Right cardiac atrium (tissue), 5 donors: ENCODE measurements at regions not wholly inside any gene's neighbourhood (a gene's known extent, or its start where the extent isn't known, plus 50 kb on each side); places are given as distances from the start of the nearest gene placed in this dataset.
"Not testable (repeated sequence)": the region's sequence is repeated elsewhere in the genome, so short reads cannot be mapped to it uniquely, and the experiment has no call there.

Source experiments
- ATAC-seq, 2 donors: fragments of 200-7000 bp; cut with Tn5 transposase; one replicate each; pipeline versions ENCODE4 v1.8.0 to v1.9.1; 2020; ENCODE audit warnings: moderate library complexity in 2 of 2, mild to moderate bottlenecking in 1 of 2
- DNase-seq, 3 donors: peaks; one replicate each; pipeline ENCODE4 v3.0.0-alpha.2; 2020
- H3K27ac ChIP-seq: one replicate; pipeline ENCODE4 v1.5.1; 2013; ENCODE audit warnings: mild to moderate bottlenecking, low read length, control low read depth, moderate library complexity
- H3K27me3 ChIP-seq: one replicate; pipeline ENCODE4 v1.6.1; 2013; ENCODE audit not compliant: control insufficient read depth, insufficient read depth
- H3K4me1 ChIP-seq: one replicate; pipeline ENCODE4 v1.6.1; 2013; ENCODE audit warnings: low read length; ENCODE audit not compliant: control insufficient read depth, insufficient read depth
- H3K4me3 ChIP-seq: one replicate; pipeline ENCODE4 v1.5.1; 2013; ENCODE audit warnings: low read length, control low read depth
- H3K9me3 ChIP-seq: one replicate; pipeline ENCODE4 v1.6.1; 2013; ENCODE audit warnings: low read length; ENCODE audit not compliant: control insufficient read depth
- WGBS: extraction: QIAGEN DNeasy Blood & Tissue Kit; methylation state at CpG from one replicate; pipeline ENCODE4 v1.1.7; 2013; 5-methylcytosine and 5-hydroxymethylcytosine counted together
- intact Hi-C, 4 donors: fragments of 100-400 bp; cut with DNase I; formaldehyde crosslinking; loops; one replicate each; pipeline versions ENCODE4 v1.11.0 to v1.14.0; 2022 to 2023
- donor health status: healthy with polysubstance abuse.
- donor health status: DM: no; HTN: yes; CAD: no.
- donor health status: DM: no; HTN: no; CAD: no.
- donor health status: DM: no; HTN: yes; CAD: no; lungs with severe emphysema.
- donor health status: DM: yes; HTN: yes; CAD: no.

GRCh38 chr12:105503619-105504018 is 173.1 kb downstream of the C12orf75 start:
- intact Hi-C loops, result no loop called here
- no peaks in the 10 kb centered on the region for H3K4me1 ChIP-seq
- no peak overlapping the region for H3K4me3 ChIP-seq
- no peaks in the 10 kb centered on the region for H3K9me3 ChIP-seq
- H3K27ac ChIP-seq, result no peak overlapping the region
- ATAC-seq, result no peak
- no peak for DNase-seq
- H3K27me3 ChIP-seq, result no peaks in the 10 kb centered on the region
- WGBS, result 92% methylated on average over 1 of the region's 1 CpG

GRCh38 chr12:105504286-105504685 is 173.8 kb downstream of the C12orf75 start:
- Histone ChIP-seq H3K27me3 (no peaks in the 10 kb centered on the region), H3K27ac (no peak overlapping the region), H3K4me3 (no peak overlapping the region), H3K9me3 (no peaks in the 10 kb centered on the region), H3K4me1 (no peaks in the 10 kb centered on the region)
- ATAC-seq, result no peak
- WGBS, result 95% methylated on average over 7 of the region's 7 CpGs
- intact Hi-C loops, result no loop called here
- no peak for DNase-seq

- H3K27me3 ChIP-seq, result no peaks in the 10 kb centered on the region
- DNase-seq, result no peak
- ATAC-seq, result no peak
- 81% methylated on average over 1 of the region's 1 CpG for WGBS
- no peaks in the 10 kb centered on the region for H3K9me3 ChIP-seq
- intact Hi-C loops, result no loop called here
- no peak overlapping the region for H3K27ac ChIP-seq
- no peak overlapping the region for H3K4me3 ChIP-seq
- no peaks in the 10 kb centered on the region for H3K4me1 ChIP-seq
Measured at GRCh38 chr12:105506678-105507310, 176.3 kb downstream of the C12orf75 start.

GRCh38 chr12:105507311-105508038 is 177.0 kb downstream of the C12orf75 start:
- ATAC-seq, result no peak
- Histone ChIP-seq H3K4me3 (no peak overlapping the region), H3K27me3 (no peaks in the 10 kb centered on the region), H3K9me3 (no peaks in the 10 kb centered on the region), H3K4me1 (no peaks in the 10 kb centered on the region), H3K27ac (no peak overlapping the region)
- intact Hi-C loops, result no loop called here
- WGBS, result 71% methylated on average over 10 of the region's 10 CpGs
- no peak for DNase-seq

- Histone ChIP-seq H3K9me3 (no peaks in the 10 kb centered on the region), H3K27me3 (no peaks in the 10 kb centered on the region), H3K27ac (no peak overlapping the region), H3K4me3 (no peak overlapping the region), H3K4me1 (no peaks in the 10 kb centered on the region)
- DNase-seq (no peak), ATAC-seq (no peak)
- intact Hi-C loops, result no loop called here
- WGBS, result 88% methylated on average over 3 of the region's 3 CpGs
Measured at GRCh38 chr12:105508096-105508495, 177.6 kb downstream of the C12orf75 start.

- DNase-seq (no peak), ATAC-seq (no peak)
- Histone ChIP-seq H3K4me1 (no peaks in the 10 kb centered on the region), H3K27me3 (no peaks in the 10 kb centered on the region), H3K9me3 (no peaks in the 10 kb centered on the region), H3K4me3 (no peak overlapping the region), H3K27ac (no peak overlapping the region)
- WGBS, result 89% methylated on average over 3 of the region's 3 CpGs
- intact Hi-C loops, result no loop called here
Measured at GRCh38 chr12:105510526-105510925, 180.0 kb downstream of the C12orf75 start.

- DNase-seq, H3K27me3 ChIP-seq, H3K4me3 ChIP-seq, ATAC-seq, H3K27ac ChIP-seq, H3K4me1 ChIP-seq, H3K9me3 ChIP-seq, intact Hi-C loops: not testable (repeated sequence)
- 76% methylated on average over 4 of the region's 4 CpGs for WGBS
Measured at GRCh38 chr12:105512861-105513260, 182.4 kb downstream of the C12orf75 start.

- ATAC-seq (peak in 1 of 2 donors; percentile 44), DNase-seq (no peak)
- H3K27ac ChIP-seq, result no peak overlapping the region
- 81% methylated on average over 4 of the region's 4 CpGs for WGBS
- H3K9me3 ChIP-seq, result no peaks in the 10 kb centered on the region
- intact Hi-C loops, result no loop called here
- H3K4me1 ChIP-seq, result peaks cover 10% of the 10 kb centered on the region
- no peaks in the 10 kb centered on the region for H3K27me3 ChIP-seq
- no peak overlapping the region for H3K4me3 ChIP-seq
Measured at GRCh38 chr12:105522166-105522825, 191.8 kb downstream of the C12orf75 start.

GRCh38 chr12:105523164-105524057 is 192.9 kb downstream of the C12orf75 start:
- peak overlapping the region; percentile 90 for H3K27ac ChIP-seq
- peak; percentile 84 to 94 (median 92) for DNase-seq
- H3K9me3 ChIP-seq, result no peaks in the 10 kb centered on the region
- 22% methylated on average over 16 of the region's 16 CpGs for WGBS
- intact Hi-C loops, result no loop called here
- peaks cover 10% of the 10 kb centered on the region for H3K4me1 ChIP-seq
- no peak overlapping the region for H3K4me3 ChIP-seq
- peak; percentile 98 for ATAC-seq
- no peaks in the 10 kb centered on the region for H3K27me3 ChIP-seq

- WGBS, result 87% methylated on average over 2 of the region's 2 CpGs
Measured at GRCh38 chr12:105524961-105525360, 194.5 kb downstream of the C12orf75 start.

More at GRCh38 chr12:105524961-105525360, 194.5 kb downstream of the C12orf75 start:
- H3K4me3 ChIP-seq, result no peak overlapping the region
- H3K4me1 ChIP-seq, result peaks cover 10% of the 10 kb centered on the region
- ATAC-seq, result no peak
- intact Hi-C loops, result no loop called here
- H3K27me3 ChIP-seq, result no peaks in the 10 kb centered on the region
- H3K27ac ChIP-seq, result no peak overlapping the region
- H3K9me3 ChIP-seq, result no peaks in the 10 kb centered on the region
- DNase-seq, result no peak
